ENCODE measurements at regions not wholly inside any gene's neighbourhood (a gene's known extent, or its start where the extent isn't known, plus 50 kb on each side); places are given as distances from the start of the nearest gene placed in this dataset.

DNA sequence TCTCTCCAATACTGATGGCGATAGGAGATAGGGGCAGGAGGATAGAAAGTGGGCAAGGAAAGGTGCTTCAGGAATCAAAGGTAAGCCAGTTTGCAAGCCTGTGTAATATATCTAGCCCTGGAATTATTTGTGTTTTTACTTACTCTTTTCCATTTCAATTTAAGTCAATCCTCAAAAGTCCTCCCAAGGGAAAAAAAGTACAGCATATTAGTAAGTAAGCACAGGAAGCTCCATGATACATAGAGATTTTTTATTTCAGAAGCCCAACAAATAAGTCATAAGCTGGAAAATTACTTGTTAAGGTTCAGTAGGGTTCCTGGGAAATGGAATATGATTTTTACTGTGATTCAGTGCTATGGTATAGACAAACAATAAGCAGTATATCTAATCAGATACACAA is 337.7 kb upstream of the DUSP10 start:
- Histone ChIP-seq H3K9me3 (ENCODE audit: control insufficient read depth, insufficient read depth, low read length) (no peaks in the 10 kb centered on the region), H3K36me3 (ENCODE audit: control insufficient read depth, insufficient read depth, low read length) (no peaks in the 10 kb centered on the region), H3K27me3 (ENCODE audit: control insufficient read depth, insufficient read depth, low read length) (no peaks in the 10 kb centered on the region), H3K4me3 (ENCODE audit: low read length) (no peak overlapping the region), H3K27ac (ENCODE audit: low read length) (no peak overlapping the region), H3K4me1 (ENCODE audit: control insufficient read depth, insufficient read depth, low read length) (no peaks in the 10 kb centered on the region)
- no CpG with 5 or more reads among the region's 1 CpG for WGBS (ENCODE audit: insufficient coverage, insufficient read length)
- DNase-seq (ENCODE audit: low read depth, low spot score), result no peak

- no peaks in the 10 kb centered on the region for H3K4me1 ChIP-seq (ENCODE audit: control insufficient read depth, insufficient read depth, low read length)
- WGBS (ENCODE audit: insufficient coverage, insufficient read length), result no CpG with 5 or more reads among the region's 2 CpGs
Observed at GRCh38 chr1:222077206-222077605, 335.3 kb upstream of the DUSP10 start.

GRCh38 chr1:222074317-222074716 is 332.4 kb upstream of the DUSP10 start:
- no peak overlapping the region for H3K27ac ChIP-seq (ENCODE audit: low read length)
- WGBS (ENCODE audit: insufficient coverage, insufficient read length), result no CpG with 5 or more reads among the region's 1 CpG
- DNase-seq (ENCODE audit: low read depth, low spot score), result no peak
- H3K27me3 ChIP-seq (ENCODE audit: control insufficient read depth, insufficient read depth, low read length), result no peaks in the 10 kb centered on the region
- H3K9me3 ChIP-seq (ENCODE audit: control insufficient read depth, insufficient read depth, low read length), result no peaks in the 10 kb centered on the region
- H3K4me1 ChIP-seq (ENCODE audit: control insufficient read depth, insufficient read depth, low read length), result no peaks in the 10 kb centered on the region; the same call in 1 of the 2 replicates
- no peaks in the 10 kb centered on the region for H3K36me3 ChIP-seq (ENCODE audit: control insufficient read depth, insufficient read depth, low read length)
- no peak overlapping the region for H3K4me3 ChIP-seq (ENCODE audit: low read length)

More at GRCh38 chr1:222077206-222077605, 335.3 kb upstream of the DUSP10 start:
- Histone ChIP-seq H3K9me3 (ENCODE audit: control insufficient read depth, insufficient read depth, low read length) (no peaks in the 10 kb centered on the region), H3K36me3 (ENCODE audit: control insufficient read depth, insufficient read depth, low read length) (no peaks in the 10 kb centered on the region), H3K27me3 (ENCODE audit: control insufficient read depth, insufficient read depth, low read length) (no peaks in the 10 kb centered on the region), H3K4me3 (ENCODE audit: low read length) (no peak overlapping the region), H3K27ac (ENCODE audit: low read length) (no peak overlapping the region)
- no peak for DNase-seq (ENCODE audit: low read depth, low spot score)

GRCh38 chr1:222073307-222073995 is 331.6 kb upstream of the DUSP10 start:
- Histone ChIP-seq H3K4me1 (ENCODE audit: control insufficient read depth, insufficient read depth, low read length) (no peaks in the 10 kb centered on the region; the same call in 1 of the 2 replicates), H3K27me3 (ENCODE audit: control insufficient read depth, insufficient read depth, low read length) (no peaks in the 10 kb centered on the region), H3K27ac (ENCODE audit: low read length) (no peak overlapping the region), H3K9me3 (ENCODE audit: control insufficient read depth, insufficient read depth, low read length) (no peaks in the 10 kb centered on the region), H3K4me3 (ENCODE audit: low read length) (no peak overlapping the region), H3K36me3 (ENCODE audit: control insufficient read depth, insufficient read depth, low read length) (no peaks in the 10 kb centered on the region)
- whole genome bisulfite sequencing (ENCODE audit: insufficient coverage, insufficient read length), result no CpG with 5 or more reads among the region's 2 CpGs
- DNase-seq (ENCODE audit: low read depth, low spot score), result no peak

- Histone ChIP-seq H3K27ac (ENCODE audit: low read length) (no peak overlapping the region), H3K4me3 (ENCODE audit: low read length) (no peak overlapping the region), H3K4me1 (ENCODE audit: control insufficient read depth, insufficient read depth, low read length) (no peaks in the 10 kb centered on the region; the same call in 1 of the 2 replicates), H3K9me3 (ENCODE audit: control insufficient read depth, insufficient read depth, low read length) (no peaks in the 10 kb centered on the region), H3K27me3 (ENCODE audit: control insufficient read depth, insufficient read depth, low read length) (no peaks in the 10 kb centered on the region), H3K36me3 (ENCODE audit: control insufficient read depth, insufficient read depth, low read length) (no peaks in the 10 kb centered on the region)
- no CpG with 5 or more reads among the region's 5 CpGs for WGBS (ENCODE audit: insufficient coverage, insufficient read length)
- DNase-seq (ENCODE audit: low read depth, low spot score), result no peak
Observed at GRCh38 chr1:222071387-222071786, 329.5 kb upstream of the DUSP10 start.

DNA sequence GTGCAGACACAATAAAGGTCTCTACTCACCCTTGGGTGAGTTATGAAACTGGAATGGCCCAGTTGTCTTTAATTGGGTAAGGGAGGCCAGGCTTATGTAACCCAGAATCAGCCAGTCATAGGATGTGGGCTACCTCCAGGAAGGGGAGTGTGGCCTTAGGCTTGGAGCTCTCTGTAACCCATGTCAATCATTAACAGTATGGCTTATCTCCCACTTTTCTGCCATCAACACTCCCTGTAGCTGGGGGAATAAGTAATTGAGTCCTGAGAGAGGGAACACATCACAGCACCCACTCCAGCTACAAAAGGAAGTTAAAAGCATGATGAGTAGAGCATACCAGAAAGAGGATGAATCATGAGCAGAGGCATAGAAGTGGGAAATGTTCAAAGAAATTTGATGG is 327.0 kb upstream of the DUSP10 start:
- H3K36me3 ChIP-seq (ENCODE audit: control insufficient read depth, insufficient read depth, low read length), result no peaks in the 10 kb centered on the region
- DNase-seq (ENCODE audit: low read depth, low spot score), result no peak
- H3K27me3 ChIP-seq (ENCODE audit: control insufficient read depth, insufficient read depth, low read length), result no peaks in the 10 kb centered on the region
- H3K4me1 ChIP-seq (ENCODE audit: control insufficient read depth, insufficient read depth, low read length), result no peaks in the 10 kb centered on the region; the same call in 1 of the 2 replicates
- H3K9me3 ChIP-seq (ENCODE audit: control insufficient read depth, insufficient read depth, low read length), result no peaks in the 10 kb centered on the region
- H3K27ac ChIP-seq (ENCODE audit: low read length), result no peak overlapping the region
- no peak overlapping the region for H3K4me3 ChIP-seq (ENCODE audit: low read length)

GRCh38 chr1:222068101-222068500 is 326.2 kb upstream of the DUSP10 start:
- DNase-seq (ENCODE audit: low read depth, low spot score), result no peak
- no CpG with 5 or more reads among the region's 6 CpGs for WGBS (ENCODE audit: insufficient coverage, insufficient read length)

GRCh38 chr1:222066539-222066938 is 324.6 kb upstream of the DUSP10 start:
- Histone ChIP-seq H3K4me3 (ENCODE audit: low read length) (no peak overlapping the region), H3K36me3 (ENCODE audit: control insufficient read depth, insufficient read depth, low read length) (no peaks in the 10 kb centered on the region), H3K9me3 (ENCODE audit: control insufficient read depth, insufficient read depth, low read length) (no peaks in the 10 kb centered on the region), H3K4me1 (ENCODE audit: control insufficient read depth, insufficient read depth, low read length) (no peaks in the 10 kb centered on the region; the same call in 1 of the 2 replicates), H3K27me3 (ENCODE audit: control insufficient read depth, insufficient read depth, low read length) (no peaks in the 10 kb centered on the region), H3K27ac (ENCODE audit: low read length) (no peak overlapping the region)
- no CpG with 5 or more reads among the region's 1 CpG for WGBS (ENCODE audit: insufficient coverage, insufficient read length)
- DNase-seq (ENCODE audit: low read depth, low spot score), result no peak

More at GRCh38 chr1:222068101-222068500, 326.2 kb upstream of the DUSP10 start:
- Histone ChIP-seq H3K36me3 (ENCODE audit: control insufficient read depth, insufficient read depth, low read length) (no peaks in the 10 kb centered on the region), H3K4me3 (ENCODE audit: low read length) (no peak overlapping the region), H3K27ac (ENCODE audit: low read length) (no peak overlapping the region), H3K4me1 (ENCODE audit: control insufficient read depth, insufficient read depth, low read length) (no peaks in the 10 kb centered on the region; the same call in 1 of the 2 replicates), H3K9me3 (ENCODE audit: control insufficient read depth, insufficient read depth, low read length) (no peaks in the 10 kb centered on the region), H3K27me3 (ENCODE audit: control insufficient read depth, insufficient read depth, low read length) (no peaks in the 10 kb centered on the region)

- Histone ChIP-seq H3K4me3 (ENCODE audit: low read length) (no peak overlapping the region), H3K36me3 (ENCODE audit: control insufficient read depth, insufficient read depth, low read length) (no peaks in the 10 kb centered on the region), H3K4me1 (ENCODE audit: control insufficient read depth, insufficient read depth, low read length) (no peaks in the 10 kb centered on the region), H3K27ac (ENCODE audit: low read length) (no peak overlapping the region), H3K27me3 (ENCODE audit: control insufficient read depth, insufficient read depth, low read length) (no peaks in the 10 kb centered on the region), H3K9me3 (ENCODE audit: control insufficient read depth, insufficient read depth, low read length) (no peaks in the 10 kb centered on the region)
- WGBS (ENCODE audit: insufficient coverage, insufficient read length), result no CpG with 5 or more reads among the region's 3 CpGs
- DNase-seq (ENCODE audit: low read depth, low spot score), result no peak
Observed at GRCh38 chr1:222065234-222065633, 323.3 kb upstream of the DUSP10 start.

- Histone ChIP-seq H3K9me3 (ENCODE audit: control insufficient read depth, insufficient read depth, low read length) (no peaks in the 10 kb centered on the region), H3K27me3 (ENCODE audit: control insufficient read depth, insufficient read depth, low read length) (no peaks in the 10 kb centered on the region), H3K4me3 (ENCODE audit: low read length) (no peak overlapping the region), H3K36me3 (ENCODE audit: control insufficient read depth, insufficient read depth, low read length) (no peaks in the 10 kb centered on the region), H3K27ac (ENCODE audit: low read length) (no peak overlapping the region), H3K4me1 (ENCODE audit: control insufficient read depth, insufficient read depth, low read length) (no peaks in the 10 kb centered on the region)
- no CpG with 5 or more reads among the region's 3 CpGs for WGBS (ENCODE audit: insufficient coverage, insufficient read length)
- DNase-seq (ENCODE audit: low read depth, low spot score), result no peak
Observed at GRCh38 chr1:222064388-222065211, 322.7 kb upstream of the DUSP10 start.

Data from iPS DF 6.9 (cell line).